Tibial nerve (tissue), 3 donors: ENCODE measurements at regions not wholly inside any gene's neighbourhood (a gene's known extent, or its start where the extent isn't known, plus 50 kb on each side); places are given as distances from the start of the nearest gene placed in this dataset.

Experiments used
- CTCF ChIP-seq, 5 experiments: fragments of 200-600 bp in 3 of 5; fragments of 450-650 bp in 2 of 5; sonication (generic) in 3 of 5; IDR thresholded peaks; one replicate each; pipeline ENCODE4 v1.5.1; 2016 to 2019; ENCODE audit warnings: antibody characterized with exemption in 5 of 5, mild to moderate bottlenecking in 3 of 5, moderate library complexity in 2 of 5
- POLR2A ChIP-seq, 2 donors: fragments of 450-650 bp; IDR thresholded peaks; one replicate each; pipeline ENCODE4 v1.6.1; 2017; ENCODE audit warnings: antibody characterized with exemption in 2 of 2, mild to moderate bottlenecking in 2 of 2, moderate library complexity in 2 of 2

DNA sequence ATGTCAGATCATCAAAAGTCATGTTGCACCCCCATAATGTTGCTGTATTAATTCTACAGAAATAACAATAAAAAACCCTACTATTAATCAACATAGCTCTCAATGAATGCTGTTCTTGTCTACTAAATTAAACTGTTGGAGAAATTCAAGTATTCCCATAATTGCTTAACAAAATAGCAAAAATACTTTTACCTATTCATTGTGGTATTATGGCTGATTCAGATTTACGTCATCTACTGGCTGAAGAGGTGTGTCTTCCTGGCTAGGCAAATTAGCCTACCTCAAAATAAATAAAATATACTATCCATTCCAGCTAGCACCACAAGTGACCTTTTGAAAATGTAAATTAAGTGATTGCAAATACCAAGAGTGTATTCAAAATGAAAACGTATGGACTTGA, 249.4 kb downstream of the MEIS1 start:
- TF ChIP-seq CTCF (IDR thresholded peaks at IDR 0.05) (no peak), POLR2A (IDR thresholded peaks at IDR 0.05) (no peak)
